Midbrain (tissue), 1 donor: ENCODE measurements at regions not wholly inside any gene's neighbourhood (a gene's known extent, or its start where the extent isn't known, plus 50 kb on each side); places are given as distances from the start of the nearest gene placed in this dataset.
"Not testable (repeated sequence)": the region's sequence is repeated elsewhere in the genome, so short reads cannot be mapped to it uniquely, and the experiment has no call there.

ENCODE experiments used
- DNase-seq: peaks from one replicate; lab custom pipeline; 2025; lab: John Stamatoyannopoulos, UW

GRCh38 chr10:81576336-81576735 is 298.7 kb upstream of the NRG3 start:
- no peak for DNase-seq

GRCh38 chr10:81594991-81595390 is 280.0 kb upstream of the NRG3 start:
- DNase-seq = no peak

GRCh38 chr10:81600185-81600584 is 274.8 kb upstream of the NRG3 start:
- DNase-seq = no peak

GRCh38 chr10:81603106-81603620 is 271.8 kb upstream of the NRG3 start:
- DNase-seq = no peak

GRCh38 chr10:81644485-81644884 is 230.5 kb upstream of the NRG3 start:
- DNase-seq = not testable (repeated sequence)

- DNase-seq = no peak
Observed at GRCh38 chr10:81655986-81656385, 219.0 kb upstream of the NRG3 start.

- no peak for DNase-seq
Observed at GRCh38 chr10:81662837-81663236, 212.2 kb upstream of the NRG3 start.

- not testable (repeated sequence) for DNase-seq
Observed at GRCh38 chr10:81664800-81665199, 210.2 kb upstream of the NRG3 start.

- DNase-seq = no peak
Observed at GRCh38 chr10:81674941-81675340, 200.1 kb upstream of the NRG3 start.

GRCh38 chr10:81679291-81679690 is 195.7 kb upstream of the NRG3 start:
- no peak for DNase-seq

- no peak for DNase-seq
Observed at GRCh38 chr10:81680359-81680758, 194.6 kb upstream of the NRG3 start.

GRCh38 chr10:81688459-81688858 is 186.5 kb upstream of the NRG3 start:
- no peak for DNase-seq

- no peak for DNase-seq
Observed at GRCh38 chr10:81696609-81697388, 178.2 kb upstream of the NRG3 start.

GRCh38 chr10:81704596-81704995 is 170.4 kb upstream of the NRG3 start:
- DNase-seq = no peak

GRCh38 chr10:81708416-81708815 is 166.6 kb upstream of the NRG3 start:
- no peak for DNase-seq

GRCh38 chr10:81708929-81709328 is 166.1 kb upstream of the NRG3 start:
- no peak for DNase-seq

- no peak for DNase-seq
Observed at GRCh38 chr10:81722399-81722798, 152.6 kb upstream of the NRG3 start.

- no peak for DNase-seq
Observed at GRCh38 chr10:81724431-81724830, 150.6 kb upstream of the NRG3 start.

- no peak for DNase-seq
Observed at GRCh38 chr10:81725851-81726250, 149.1 kb upstream of the NRG3 start.

- no peak for DNase-seq
Observed at GRCh38 chr10:81728692-81729091, 146.3 kb upstream of the NRG3 start.

GRCh38 chr10:81730891-81731290 is 144.1 kb upstream of the NRG3 start:
- no peak for DNase-seq

- no peak for DNase-seq
Observed at GRCh38 chr10:81733542-81733941, 141.5 kb upstream of the NRG3 start.

GRCh38 chr10:81735167-81735566 is 139.8 kb upstream of the NRG3 start:
- DNase-seq = not testable (repeated sequence)

GRCh38 chr10:81759111-81759510 is 115.9 kb upstream of the NRG3 start:
- DNase-seq = no peak
